Caco-2 (cell line): ENCODE measurements at regions not wholly inside any gene's neighbourhood (a gene's known extent, or its start where the extent isn't known, plus 50 kb on each side); places are given as distances from the start of the nearest gene placed in this dataset.
"Not testable (repeated sequence)": the region's sequence is repeated elsewhere in the genome, so short reads cannot be mapped to it uniquely, and the experiment has no call there.

Source experiments
- BruUV-seq: library from RNA; stranded (reverse); fragments of 400-500 nt; replicated peaks from 2 replicates; lab custom pipeline; 2021; lab: Mats Ljungman, UMichigan
- CTCF ChIA-PET: fragments of 300-600 bp; sonication (Branson Sonifier 250); formaldehyde crosslinking; loops from one replicate; lab custom pipeline; 2022; ENCODE audit warnings: antibody characterized with exemption; lab: Charles Lee
- POLR2A ChIA-PET: fragments of 300-600 bp; sonication (Branson Sonifier 250); formaldehyde crosslinking; loops from one replicate; lab custom pipeline; 2022; ENCODE audit warnings: antibody characterized with exemption; lab: Charles Lee
- DNase-seq, 2 experiments: peaks; one replicate each; pipeline versions ENCODE4 v3.0.0 to v3.0.0-alpha.2; 2020 to 2022
- H3K27me3 ChIP-seq: replicated peaks from 2 replicates; pipeline ENCODE4 v1.6.0; 2011; ENCODE audit warnings: low read length; ENCODE audit not compliant: control insufficient read depth, insufficient read depth
- H3K36me3 ChIP-seq: 2 replicates; pipeline ENCODE4 v1.5.1; 2011; ENCODE audit warnings: low read length; ENCODE audit not compliant: control insufficient read depth, insufficient read depth
- H3K4me1 ChIP-seq: fragments of 250-450 bp; sonication (Bioruptor Pico); 2 replicates; pipeline ENCODE4 v1.5.1; 2020; ENCODE audit warnings: mild to moderate bottlenecking
- H3K4me3 ChIP-seq: 2 replicates; pipeline ENCODE4 v1.5.1; 2011; ENCODE audit warnings: low read depth, mild to moderate bottlenecking, control low read depth, low read length
- H3K9me3 ChIP-seq: fragments of 250-450 bp; sonication (Bioruptor Pico); 2 replicates; pipeline ENCODE4 v1.5.1; 2020; ENCODE audit warnings: mild to moderate bottlenecking, moderate library complexity
- H3K27ac Mint-ChIP-seq: one replicate; pipeline ENCODE4 v1.8.0; 2022; ENCODE audit warnings: mixed read lengths; ENCODE audit not compliant: unreplicated experiment
- H3K27me3 Mint-ChIP-seq: one replicate; pipeline ENCODE4 v1.8.0; 2022; ENCODE audit warnings: mixed read lengths; ENCODE audit not compliant: insufficient read depth, unreplicated experiment
- H3K36me3 Mint-ChIP-seq: one replicate; pipeline ENCODE4 v1.8.0; 2022; ENCODE audit warnings: mild to moderate bottlenecking, mixed read lengths; ENCODE audit not compliant: insufficient read depth, unreplicated experiment
- H3K4me1 Mint-ChIP-seq: one replicate; pipeline ENCODE4 v1.8.0; 2022; ENCODE audit warnings: low read depth, mixed read lengths; ENCODE audit not compliant: unreplicated experiment
- H3K4me3 Mint-ChIP-seq: one replicate; pipeline ENCODE4 v1.8.0; 2022; ENCODE audit warnings: mild to moderate bottlenecking, moderate library complexity, mixed read lengths; ENCODE audit not compliant: unreplicated experiment
- H3K9me3 Mint-ChIP-seq: one replicate; pipeline ENCODE4 v1.8.0; 2022; ENCODE audit warnings: mixed read lengths; ENCODE audit not compliant: unreplicated experiment
- CTCF ChIP-seq, 2 experiments: fragments of 200-600 bp in 1 of 2; IDR thresholded peaks; 1 replicate in 1 of 2; 2 replicates in 1 of 2; pipeline versions ENCODE4 v1.5.1 to v1.8.0; 2011 to 2022; ENCODE audit warnings: antibody characterized with exemption in 1 of 2, control low read depth in 1 of 2, inconsistent platforms in 1 of 2, low read depth in 1 of 2, low read length in 1 of 2, mild to moderate bottlenecking in 1 of 2, moderate library complexity in 1 of 2; ENCODE audit not compliant: insufficient read depth in 1 of 2, severe bottlenecking in 1 of 2, unreplicated experiment in 1 of 2
- intact Hi-C: fragments of 100-400 bp; cut with micrococcal nuclease; formaldehyde crosslinking; loops from one replicate; pipeline ENCODE4 v1.10.0; 2022; ENCODE audit not compliant: unreplicated experiment

GRCh38 chr15:45804028-45804427 is 169.2 kb downstream of the SQOR start:
- Histone ChIP-seq H3K4me3 (no peak overlapping the region), H3K36me3 (no peaks in the 10 kb centered on the region), H3K27me3 (no peaks in the 10 kb centered on the region), H3K4me1 (peaks cover 8% of the 10 kb centered on the region; the same call in 1 of the 2 replicates), H3K9me3 (no peaks in the 10 kb centered on the region)
- TF ChIP-seq CTCF (IDR thresholded peaks at IDR 0.05; ENCODE audit: insufficient read depth in 1 of 2, low read depth in 1 of 2, low read length in 1 of 2, severe bottlenecking in 1 of 2, unreplicated experiment in 1 of 2) = no peak
- H3K4me1 Mint-ChIP-seq = peaks cover 8% of the 10 kb centered on the region
- no peak overlapping the region for H3K4me3 Mint-ChIP-seq
- no peak for DNase-seq
- H3K9me3 Mint-ChIP-seq = peaks cover 9% of the 10 kb centered on the region
- no peaks in the 10 kb centered on the region for H3K36me3 Mint-ChIP-seq
- H3K27ac Mint-ChIP-seq = peak overlapping the region; percentile 71
- no peaks in the 10 kb centered on the region for H3K27me3 Mint-ChIP-seq
- ChIA-PET POLR2A (no interaction called here), CTCF (no interaction called here)
- no TSS peak for BruUV-seq
- intact Hi-C loops = no loop called here

- H3K27me3 ChIP-seq = no peaks in the 10 kb centered on the region
- no peaks in the 10 kb centered on the region for H3K36me3 ChIP-seq
- intact Hi-C loops = no loop called here
- H3K4me1 ChIP-seq = no peaks in the 10 kb centered on the region
- Mint-ChIP-seq H3K9me3 (peaks cover 28% of the 10 kb centered on the region), H3K27me3 (no peaks in the 10 kb centered on the region), H3K4me3 (no peak overlapping the region), H3K4me1 (no peaks in the 10 kb centered on the region), H3K36me3 (no peaks in the 10 kb centered on the region), H3K27ac (no peak overlapping the region)
- no peak for TF ChIP-seq CTCF (IDR thresholded peaks at IDR 0.05; ENCODE audit: insufficient read depth in 1 of 2, low read depth in 1 of 2, low read length in 1 of 2, severe bottlenecking in 1 of 2, unreplicated experiment in 1 of 2)
- H3K4me3 ChIP-seq = no peak overlapping the region
- no TSS peak for BruUV-seq
- ChIA-PET CTCF (interaction anchor here (0.5 kb wide), 1 partner anchor 37 kb away, joined by 8 read pairs; no protein-coding TSS in a partner anchor), POLR2A (no interaction called here)
- H3K9me3 ChIP-seq = no peaks in the 10 kb centered on the region
- DNase-seq = no peak
Observed at GRCh38 chr15:45810201-45810600, 175.4 kb downstream of the SQOR start.

GRCh38 chr15:45812200-45812599 is 177.4 kb downstream of the SQOR start:
- H3K4me1 Mint-ChIP-seq = no peaks in the 10 kb centered on the region
- TF ChIP-seq CTCF (IDR thresholded peaks at IDR 0.05; ENCODE audit: insufficient read depth in 1 of 2, low read depth in 1 of 2, low read length in 1 of 2, severe bottlenecking in 1 of 2, unreplicated experiment in 1 of 2) = no peak
- no peaks in the 10 kb centered on the region for H3K27me3 Mint-ChIP-seq
- no peak overlapping the region for H3K4me3 Mint-ChIP-seq
- Histone ChIP-seq H3K36me3 (no peaks in the 10 kb centered on the region), H3K27me3 (no peaks in the 10 kb centered on the region), H3K4me1 (no peaks in the 10 kb centered on the region), H3K4me3 (no peak overlapping the region), H3K9me3 (0 out of 2 replicates have a peak, but pooled peaks cover under 1% of the 10 kb centered on the region)
- no peak for DNase-seq
- BruUV-seq = no TSS peak
- intact Hi-C loops = no loop called here
- H3K27ac Mint-ChIP-seq = no peak overlapping the region
- no peaks in the 10 kb centered on the region for H3K36me3 Mint-ChIP-seq
- CTCF ChIA-PET = no interaction called here
- POLR2A ChIA-PET = no interaction called here
- H3K9me3 Mint-ChIP-seq = peaks cover 33% of the 10 kb centered on the region

GRCh38 chr15:45817578-45817977 is 182.7 kb downstream of the SQOR start:
- H3K36me3 ChIP-seq, BruUV-seq, CTCF ChIA-PET, H3K4me3 Mint-ChIP-seq, H3K4me3 ChIP-seq, H3K36me3 Mint-ChIP-seq, H3K4me1 ChIP-seq, intact Hi-C loops, H3K27me3 Mint-ChIP-seq, H3K27ac Mint-ChIP-seq, H3K27me3 ChIP-seq, H3K4me1 Mint-ChIP-seq, H3K9me3 ChIP-seq, POLR2A ChIA-PET, DNase-seq: not testable (repeated sequence)
- peaks cover 54% of the 10 kb centered on the region for H3K9me3 Mint-ChIP-seq
